ENCODE measurements at regions not wholly inside any gene's neighbourhood (a gene's known extent, or its start where the extent isn't known, plus 50 kb on each side); places are given as distances from the start of the nearest gene placed in this dataset.

DNA sequence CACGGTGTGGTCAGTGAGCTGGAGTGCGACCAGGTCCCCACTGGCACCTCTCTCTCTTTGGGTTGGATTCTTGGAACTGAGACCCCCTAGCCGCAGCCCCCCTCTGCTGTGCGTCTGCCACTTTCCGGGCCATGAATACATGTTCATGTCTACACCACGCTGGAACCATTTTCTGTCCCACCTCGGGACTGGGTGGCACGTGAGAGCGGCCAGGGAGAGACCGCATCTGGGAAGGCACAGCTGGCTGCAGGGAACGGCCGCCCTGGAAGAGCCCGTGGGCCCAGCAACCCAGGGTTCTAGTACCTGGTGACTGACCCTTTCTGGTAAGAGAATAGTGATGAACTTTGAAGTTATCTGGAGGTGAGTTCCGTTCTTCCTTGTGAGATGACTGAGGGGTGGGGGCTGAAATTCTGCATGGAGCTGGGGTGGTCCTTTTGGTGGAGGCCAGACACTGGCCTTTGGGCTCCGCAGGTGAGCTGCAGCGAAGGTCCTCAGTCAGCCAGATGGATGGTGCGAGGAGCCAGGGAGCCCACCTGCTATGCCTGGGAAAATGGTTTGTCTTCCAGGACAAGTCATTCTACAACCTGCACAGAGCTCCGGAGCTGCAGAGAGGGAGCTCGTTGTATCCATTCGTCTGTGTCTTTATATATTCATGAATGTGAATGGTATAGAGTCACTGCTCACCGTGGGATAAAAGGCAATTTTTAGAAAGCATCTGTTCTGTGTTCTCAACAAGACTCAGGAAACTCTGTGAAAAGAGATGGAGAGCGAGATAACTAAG is 223.5 kb downstream of the NDUFA10 start:
- TF ChIP-seq, protein P1, sequence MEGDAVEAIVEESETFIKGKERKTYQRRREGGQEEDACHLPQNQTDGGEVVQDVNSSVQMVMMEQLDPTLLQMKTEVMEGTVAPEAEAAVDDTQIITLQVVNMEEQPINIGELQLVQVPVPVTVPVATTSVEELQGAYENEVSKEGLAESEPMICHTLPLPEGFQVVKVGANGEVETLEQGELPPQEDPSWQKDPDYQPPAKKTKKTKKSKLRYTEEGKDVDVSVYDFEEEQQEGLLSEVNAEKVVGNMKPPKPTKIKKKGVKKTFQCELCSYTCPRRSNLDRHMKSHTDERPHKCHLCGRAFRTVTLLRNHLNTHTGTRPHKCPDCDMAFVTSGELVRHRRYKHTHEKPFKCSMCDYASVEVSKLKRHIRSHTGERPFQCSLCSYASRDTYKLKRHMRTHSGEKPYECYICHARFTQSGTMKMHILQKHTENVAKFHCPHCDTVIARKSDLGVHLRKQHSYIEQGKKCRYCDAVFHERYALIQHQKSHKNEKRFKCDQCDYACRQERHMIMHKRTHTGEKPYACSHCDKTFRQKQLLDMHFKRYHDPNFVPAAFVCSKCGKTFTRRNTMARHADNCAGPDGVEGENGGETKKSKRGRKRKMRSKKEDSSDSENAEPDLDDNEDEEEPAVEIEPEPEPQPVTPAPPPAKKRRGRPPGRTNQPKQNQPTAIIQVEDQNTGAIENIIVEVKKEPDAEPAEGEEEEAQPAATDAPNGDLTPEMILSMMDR (IDR thresholded peaks at IDR 0.05), result no peak
- no peak for TF ChIP-seq EZH2phosphoT487 (IDR thresholded peaks at IDR 0.05)

Data from neural progenitor cell (in vitro differentiated cells).